ENCODE measurements at regions not wholly inside any gene's neighbourhood (a gene's known extent, or its start where the extent isn't known, plus 50 kb on each side); places are given as distances from the start of the nearest gene placed in this dataset.
"Not testable (repeated sequence)": the region's sequence is repeated elsewhere in the genome, so short reads cannot be mapped to it uniquely, and the experiment has no call there.

GRCh38 chr2:187610450-187610849 is 56.2 kb upstream of the TFPI start:
- H3K9ac ChIP-seq (ENCODE audit: low read depth in 1 of 2, low read length in 2 of 2); H3K4me1 ChIP-seq (ENCODE audit: control insufficient read depth in 4 of 4, insufficient read depth in 4 of 4, low read length in 3 of 4); H3K27me3 ChIP-seq (ENCODE audit: control insufficient read depth in 4 of 4, insufficient read depth in 4 of 4, low read length in 3 of 4); H3K4me3 ChIP-seq (ENCODE audit: low read depth in 1 of 3, low read length in 3 of 3); H3K9me3 ChIP-seq (ENCODE audit: control insufficient read depth in 4 of 4, low read length in 3 of 4); DNase-seq (ENCODE audit: low spot score); H3K27ac ChIP-seq (ENCODE audit: low read depth in 1 of 2, low read length in 2 of 2); H3K36me3 ChIP-seq (ENCODE audit: control insufficient read depth in 4 of 4, insufficient read depth in 3 of 4, low read depth in 1 of 4, low read length in 3 of 4): not testable (repeated sequence)
- 85% methylated on average over 2 of the region's 2 CpGs for WGBS

DNA sequence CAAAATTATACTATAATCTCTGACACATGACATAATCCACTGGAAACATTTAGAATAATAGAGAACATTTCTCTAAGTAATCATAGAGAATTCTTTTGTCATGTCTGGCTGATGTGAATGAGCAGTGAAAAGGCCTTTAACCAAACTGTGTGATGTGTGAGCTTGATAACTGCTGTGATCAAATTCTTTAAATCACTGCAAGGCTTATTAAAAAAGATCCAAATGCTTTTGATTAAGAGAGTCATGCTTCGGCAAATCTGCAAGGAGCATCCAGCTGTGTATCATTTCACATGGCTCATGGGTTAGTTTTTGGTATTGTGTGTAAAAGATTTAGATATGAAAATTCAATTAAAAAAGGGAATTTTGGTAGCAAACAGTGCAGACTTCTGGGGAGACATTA is 58.6 kb upstream of the TFPI start:
- H3K27ac ChIP-seq (ENCODE audit: low read depth in 1 of 2, low read length in 2 of 2): no peak overlapping the region
- TF ChIP-seq NR2F2 (IDR thresholded peaks at IDR 0.05): no peak
- TF ChIP-seq JUND (IDR thresholded peaks at IDR 0.05): no peak
- TF ChIP-seq ATF3 (IDR thresholded peaks at IDR 0.05): no peak
- TF ChIP-seq, protein P1, sequence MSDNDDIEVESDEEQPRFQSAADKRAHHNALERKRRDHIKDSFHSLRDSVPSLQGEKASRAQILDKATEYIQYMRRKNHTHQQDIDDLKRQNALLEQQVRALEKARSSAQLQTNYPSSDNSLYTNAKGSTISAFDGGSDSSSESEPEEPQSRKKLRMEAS (IDR thresholded peaks at IDR 0.05): no peak
- no peak for TF ChIP-seq YY1 (IDR thresholded peaks at IDR 0.05)
- no peak for TF ChIP-seq GABPA (IDR thresholded peaks at IDR 0.05 in 1 of 2, conservative IDR thresholded peaks at IDR 0.05 in 1 of 2)
- no peak for TF ChIP-seq SP1 (IDR thresholded peaks at IDR 0.05)
- TF ChIP-seq TAF1 (conservative IDR thresholded peaks at IDR 0.05): no peak
- TF ChIP-seq RAD21 (IDR thresholded peaks at IDR 0.05): no peak
- TF ChIP-seq RXRA (IDR thresholded peaks at IDR 0.05): no peak
- TF ChIP-seq CTCF (IDR thresholded peaks at IDR 0.05; ENCODE audit: low read depth, low read length, missing input control): no peak
- TF ChIP-seq EGR1 (IDR thresholded peaks at IDR 0.05; ENCODE audit: low read depth in 2 of 2): no peak
- no peak for TF ChIP-seq HNF4G (IDR thresholded peaks at IDR 0.05)
- no peak for TF ChIP-seq HNF4A (conservative IDR thresholded peaks at IDR 0.05)
- no peak for TF ChIP-seq REST (IDR thresholded peaks at IDR 0.05)
- H3K9ac ChIP-seq (ENCODE audit: low read depth in 1 of 2, low read length in 2 of 2): no peak overlapping the region
- H3K4me3 ChIP-seq (ENCODE audit: low read depth in 1 of 3, low read length in 3 of 3): no peak overlapping the region
- WGBS: 93% methylated on average over 1 of the region's 1 CpG
- H3K4me1 ChIP-seq (ENCODE audit: control insufficient read depth in 4 of 4, insufficient read depth in 4 of 4, low read length in 3 of 4): no peaks in the 10 kb centered on the region
- no peaks in the 10 kb centered on the region for H3K36me3 ChIP-seq (ENCODE audit: control insufficient read depth in 4 of 4, insufficient read depth in 3 of 4, low read depth in 1 of 4, low read length in 3 of 4)
- H3K27me3 ChIP-seq (ENCODE audit: control insufficient read depth in 4 of 4, insufficient read depth in 4 of 4, low read length in 3 of 4): no peaks in the 10 kb centered on the region
- DNase-seq (ENCODE audit: low spot score): no peak
- H3K9me3 ChIP-seq (ENCODE audit: control insufficient read depth in 4 of 4, low read length in 3 of 4): no peaks in the 10 kb centered on the region

Measured in liver (tissue), 8 donors.